ENCODE measurements at regions not wholly inside any gene's neighbourhood (a gene's known extent, or its start where the extent isn't known, plus 50 kb on each side); places are given as distances from the start of the nearest gene placed in this dataset.

DNA sequence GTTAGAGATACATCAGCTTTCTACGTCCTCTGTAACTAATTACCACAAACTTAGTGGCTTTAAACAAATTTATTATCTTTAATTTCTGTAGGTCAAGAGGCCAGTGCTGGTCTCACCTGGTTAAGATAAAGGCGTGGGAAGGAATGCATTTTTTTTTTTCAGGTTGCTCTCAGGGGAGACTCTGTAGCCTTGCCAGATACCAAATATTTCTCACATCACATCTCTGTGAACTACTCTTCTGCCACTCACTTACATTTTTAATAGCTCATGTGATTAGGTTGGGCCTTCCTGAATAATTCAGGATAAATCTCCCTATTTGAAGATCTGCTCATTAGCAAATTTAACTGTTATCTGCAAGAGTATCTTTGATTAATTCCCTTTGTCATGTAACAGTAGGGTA lies 214.6 kb downstream of the CBLN2 start:
- TF ChIP-seq, protein P1, sequence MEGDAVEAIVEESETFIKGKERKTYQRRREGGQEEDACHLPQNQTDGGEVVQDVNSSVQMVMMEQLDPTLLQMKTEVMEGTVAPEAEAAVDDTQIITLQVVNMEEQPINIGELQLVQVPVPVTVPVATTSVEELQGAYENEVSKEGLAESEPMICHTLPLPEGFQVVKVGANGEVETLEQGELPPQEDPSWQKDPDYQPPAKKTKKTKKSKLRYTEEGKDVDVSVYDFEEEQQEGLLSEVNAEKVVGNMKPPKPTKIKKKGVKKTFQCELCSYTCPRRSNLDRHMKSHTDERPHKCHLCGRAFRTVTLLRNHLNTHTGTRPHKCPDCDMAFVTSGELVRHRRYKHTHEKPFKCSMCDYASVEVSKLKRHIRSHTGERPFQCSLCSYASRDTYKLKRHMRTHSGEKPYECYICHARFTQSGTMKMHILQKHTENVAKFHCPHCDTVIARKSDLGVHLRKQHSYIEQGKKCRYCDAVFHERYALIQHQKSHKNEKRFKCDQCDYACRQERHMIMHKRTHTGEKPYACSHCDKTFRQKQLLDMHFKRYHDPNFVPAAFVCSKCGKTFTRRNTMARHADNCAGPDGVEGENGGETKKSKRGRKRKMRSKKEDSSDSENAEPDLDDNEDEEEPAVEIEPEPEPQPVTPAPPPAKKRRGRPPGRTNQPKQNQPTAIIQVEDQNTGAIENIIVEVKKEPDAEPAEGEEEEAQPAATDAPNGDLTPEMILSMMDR (IDR thresholded peaks at IDR 0.05; ENCODE audit: extremely low read depth, missing control alignments), result no peak

DNA sequence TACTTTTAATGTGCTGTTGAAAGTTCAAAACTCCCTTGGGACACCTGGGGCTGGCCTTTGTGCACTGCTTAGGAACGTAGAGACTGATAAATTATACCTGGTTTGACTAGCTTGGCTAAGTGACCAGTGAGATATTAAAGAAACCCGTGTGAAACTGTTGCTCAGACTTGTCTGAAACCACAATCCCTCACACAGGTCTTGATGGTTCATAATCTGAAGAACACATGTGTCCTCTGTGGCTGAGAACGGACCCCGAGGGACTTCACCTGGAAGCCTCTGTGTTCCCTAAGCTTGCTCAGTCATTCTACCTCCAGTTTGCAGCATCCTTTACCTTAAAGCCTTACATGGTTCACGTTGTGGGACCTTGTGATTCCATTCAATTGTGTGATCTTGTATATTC lies 218.8 kb downstream of the CBLN2 start:
- peak; percentile 3 for DNase-seq (ENCODE audit: low spot score)
- TF ChIP-seq, protein P1 (IDR thresholded peaks at IDR 0.05; ENCODE audit: extremely low read depth, missing control alignments), result no peak

More for the DNA sequence above, 214.6 kb downstream of the CBLN2 start:
- DNase-seq (ENCODE audit: low spot score), result no peak

GRCh38 chr18:72324677-72325076 lies 219.5 kb downstream of the CBLN2 start:
- no peak for DNase-seq (ENCODE audit: low spot score)
- TF ChIP-seq, protein P1 (IDR thresholded peaks at IDR 0.05; ENCODE audit: extremely low read depth, missing control alignments), result no peak

DNA sequence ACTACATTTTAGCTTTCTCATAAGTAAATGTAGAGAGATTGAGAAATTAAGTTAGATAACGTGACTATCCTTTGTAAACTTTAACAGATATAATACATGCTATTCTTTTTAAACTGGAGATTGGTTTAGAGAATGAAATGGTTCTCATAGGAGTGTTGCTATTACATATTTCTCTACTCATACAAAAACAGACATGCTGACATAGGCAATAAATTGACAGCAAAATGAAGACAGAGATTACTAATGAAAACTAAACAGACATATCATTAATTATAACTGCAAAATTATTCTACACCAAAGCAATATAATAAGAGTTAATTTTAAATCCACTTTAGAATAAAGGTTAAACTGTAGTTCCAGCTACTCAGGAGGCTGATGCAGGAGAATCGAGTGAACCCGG lies 227.6 kb downstream of the CBLN2 start:
- TF ChIP-seq, protein P1 (IDR thresholded peaks at IDR 0.05; ENCODE audit: extremely low read depth, missing control alignments), result no peak
- no peak for DNase-seq (ENCODE audit: low spot score)

DNA sequence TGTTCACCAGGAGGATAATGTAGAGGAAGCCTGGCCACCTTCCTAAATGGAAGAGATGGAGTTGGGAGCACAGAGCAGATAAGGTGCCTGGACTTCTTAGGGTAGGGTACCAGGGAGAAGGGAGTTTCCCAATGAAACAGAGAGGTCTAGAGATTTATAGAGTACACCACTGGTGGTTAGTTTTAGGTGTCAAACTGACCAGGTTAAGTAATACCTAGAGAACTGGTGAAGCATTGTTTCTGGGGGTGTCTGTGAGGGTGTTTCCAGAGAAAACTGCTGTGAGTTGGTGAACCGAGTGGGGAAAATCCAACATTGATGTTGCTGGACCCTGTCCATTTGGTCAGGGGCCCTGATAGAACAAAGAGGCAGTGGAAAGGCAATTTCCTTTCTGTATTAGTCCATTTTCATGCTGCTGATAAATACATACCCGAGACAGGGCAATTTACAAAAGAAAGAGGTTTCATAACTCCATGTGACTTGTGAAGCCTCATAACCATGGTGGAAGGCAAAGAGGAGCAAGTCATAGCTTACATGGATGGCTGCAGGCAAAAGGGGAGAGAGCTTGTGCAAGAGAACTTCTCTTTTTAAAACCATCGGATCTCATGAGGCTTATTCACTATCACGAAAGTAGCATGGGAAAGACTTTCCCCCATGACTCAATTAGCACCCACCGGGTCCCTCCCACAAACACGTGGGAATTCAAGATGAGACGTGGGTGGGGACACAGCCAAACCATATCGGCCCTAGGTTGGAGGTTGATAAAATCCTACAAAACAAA lies 260.8 kb downstream of the CBLN2 start:
- DNase-seq (ENCODE audit: low spot score), result no peak
- TF ChIP-seq, protein P1 (IDR thresholded peaks at IDR 0.05; ENCODE audit: extremely low read depth, missing control alignments), result no peak

DNA sequence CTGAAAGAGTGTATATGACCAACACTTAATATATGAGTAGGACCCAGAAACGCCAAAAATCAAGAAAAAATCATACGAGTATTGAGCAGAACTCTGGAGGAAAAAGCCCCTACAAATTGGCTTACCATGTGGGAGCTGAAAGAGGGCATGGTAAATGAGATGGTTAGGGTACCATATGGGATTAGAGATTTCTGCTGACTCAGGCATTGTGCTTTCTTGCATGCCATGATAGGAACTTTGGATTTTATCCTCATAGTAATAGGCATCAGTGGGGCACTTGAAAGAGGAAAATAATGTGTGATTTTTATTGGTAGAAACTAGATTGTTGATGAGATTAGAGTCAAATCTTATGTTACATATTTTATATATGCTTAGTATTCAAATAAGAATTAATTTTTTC lies 271.1 kb downstream of the CBLN2 start:
- TF ChIP-seq, protein P1 (IDR thresholded peaks at IDR 0.05; ENCODE audit: extremely low read depth, missing control alignments), result no peak
- no peak for DNase-seq (ENCODE audit: low spot score)

DNA sequence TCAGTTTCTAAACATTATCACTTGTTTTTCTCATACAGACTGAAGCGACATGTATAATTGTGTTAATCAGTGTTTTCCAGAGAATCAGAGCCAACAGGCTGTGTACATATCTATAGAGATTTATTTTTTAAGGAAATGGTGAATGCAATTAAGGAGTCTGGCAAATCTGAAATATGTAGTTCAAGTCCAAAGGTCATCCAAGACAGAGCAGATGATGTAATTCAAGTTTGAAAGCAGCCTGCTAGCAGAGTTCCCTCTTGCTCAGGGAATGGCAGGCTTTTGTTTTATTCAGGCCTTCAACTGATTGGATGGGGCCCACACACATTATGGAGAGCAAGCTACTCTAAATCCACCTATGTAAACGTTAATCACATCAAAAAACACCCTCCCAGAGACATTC lies 282.6 kb downstream of the CBLN2 start:
- DNase-seq (ENCODE audit: low spot score), result no peak
- TF ChIP-seq, protein P1 (IDR thresholded peaks at IDR 0.05; ENCODE audit: extremely low read depth, missing control alignments), result no peak
